Adrenal gland (tissue), 9 donors: ENCODE measurements at regions not wholly inside any gene's neighbourhood (a gene's known extent, or its start where the extent isn't known, plus 50 kb on each side); places are given as distances from the start of the nearest gene placed in this dataset.

Experiments
- DNase-seq, 7 donors: peaks; one replicate each; pipeline ENCODE4 v3.0.0-alpha.2; 2019 to 2020
- H3K27ac ChIP-seq, 5 donors: fragments of 200-600 bp; sonication (generic) in 4 of 5; 1 replicate in 3 of 5; 2 replicates in 2 of 5; pipeline versions ENCODE4 v1.5.1 to v1.8.0; 2016 to 2020; ENCODE audit warnings: mild to moderate bottlenecking in 1 of 5
- H3K27me3 ChIP-seq: fragments of 200-600 bp; 2 replicates; pipeline ENCODE4 v1.8.0; 2021
- H3K36me3 ChIP-seq, 2 donors: fragments of 200-600 bp; replicated peaks in 1 of 2; 1 replicate in 1 of 2; 2 replicates in 1 of 2; pipeline versions ENCODE4 v1.5.1 to v1.8.0; 2018 to 2022
- H3K4me1 ChIP-seq, 2 donors: fragments of 200-600 bp; replicated peaks in 1 of 2; 1 replicate in 1 of 2; 2 replicates in 1 of 2; pipeline versions ENCODE4 v1.5.1 to v1.8.0; 2018 to 2021
- H3K4me3 ChIP-seq, 4 donors: fragments of 200-600 bp; sonication (generic) in 3 of 4; one replicate each; pipeline ENCODE4 v1.5.1; 2016 to 2018
- H3K9me3 ChIP-seq, 3 donors: fragments of 200-600 bp; sonication (generic) in 1 of 3; replicated peaks in 1 of 3; 1 replicate in 2 of 3; 2 replicates in 1 of 3; pipeline versions ENCODE4 v1.5.1 to v1.8.0; 2016 to 2021
- CTCF ChIP-seq, 6 experiments: fragments of 450-650 bp in 4 of 6; fragments of 200-600 bp in 2 of 6; sonication (generic) in 1 of 6; IDR thresholded peaks; 1 replicate in 5 of 6; 2 replicates in 1 of 6; pipeline versions ENCODE4 v1.5.1 to v1.8.0; 2016 to 2021; ENCODE audit warnings: antibody characterized with exemption in 6 of 6, mild to moderate bottlenecking in 2 of 6, moderate library complexity in 1 of 6
- POLR2A ChIP-seq, 2 donors: fragments of 450-650 bp; IDR thresholded peaks; one replicate each; pipeline ENCODE4 v1.6.1; 2017; ENCODE audit warnings: antibody characterized with exemption in 2 of 2, mild to moderate bottlenecking in 2 of 2, moderate library complexity in 1 of 2
- WGBS, 4 donors: extraction: QIAGEN DNeasy Blood & Tissue Kit in 2 of 4; methylation state at CpG; one replicate each; pipeline versions ENCODE4 v1.1.5 to v1.1.7; 2013 to 2017; 5-methylcytosine and 5-hydroxymethylcytosine counted together
- intact Hi-C, 2 donors: fragments of 100-400 bp; cut with DNase I; formaldehyde crosslinking; loops; one replicate each; pipeline versions ENCODE4 v1.14.1 to v1.15.0; 2022 to 2023
- donor health status: healthy with polysubstance abuse.
- donor health status: Bipolar disorder and iron deficiency.
- donor health status: DM: yes; HTN: yes; CAD: no.
- donor health status: DM: no; HTN: no; CAD: no.
- donor health status: DM: no; HTN: no; CAD: no.

GRCh38 chr11:109940816-109941215 is 152.4 kb upstream of the ZC3H12C start:
- TF ChIP-seq CTCF (IDR thresholded peaks at IDR 0.05) (no peak), POLR2A (IDR thresholded peaks at IDR 0.05) (no peak)
- H3K4me3 ChIP-seq = no peak overlapping the region
- no peaks in the 10 kb centered on the region for H3K27me3 ChIP-seq
- WGBS, 4 donors = 73 to 83% (median 76%) methylated on average over 8 of the region's 8 CpGs
- no peak for DNase-seq
- no peaks in the 10 kb centered on the region for H3K4me1 ChIP-seq
- no peak overlapping the region for H3K27ac ChIP-seq
- no peaks in the 10 kb centered on the region for H3K36me3 ChIP-seq
- intact Hi-C loops = no loop called here
- no peaks in the 10 kb centered on the region for H3K9me3 ChIP-seq

GRCh38 chr11:109945626-109946321 is 147.4 kb upstream of the ZC3H12C start:
- 45 to 52% (median 47%) methylated on average over 6 of the region's 6 CpGs for WGBS, 4 donors
- Histone ChIP-seq H3K27ac (peak overlapping the region in 1 of 5 donors; percentile 82), H3K4me1 (peaks cover 0 to 6% of the 10 kb centered on the region in 2 donors), H3K4me3 (peak overlapping the region in 1 of 4 donors; percentile 38), H3K27me3 (no peaks in the 10 kb centered on the region), H3K9me3 (no peaks in the 10 kb centered on the region), H3K36me3 (no peaks in the 10 kb centered on the region)
- intact Hi-C loops = no loop called here
- no peak for TF ChIP-seq POLR2A (IDR thresholded peaks at IDR 0.05)
- no peak for DNase-seq

GRCh38 chr11:109946322-109946846 is 146.8 kb upstream of the ZC3H12C start:
- Histone ChIP-seq H3K9me3 (no peaks in the 10 kb centered on the region), H3K36me3 (no peaks in the 10 kb centered on the region), H3K4me3 (peak overlapping the region in 1 of 4 donors; percentile 38), H3K4me1 (peaks cover 0 to 6% of the 10 kb centered on the region in 2 donors), H3K27me3 (no peaks in the 10 kb centered on the region), H3K27ac (peak overlapping the region in 3 of 5 donors; percentile 62 to 82 (median 72))
- DNase-seq = peak; percentile 83 to 97 (median 93)
- 12 to 13% (median 12%) methylated on average over 8 of the region's 8 CpGs for WGBS, 4 donors
- intact Hi-C loops = no loop called here
- TF ChIP-seq CTCF (IDR thresholded peaks at IDR 0.05) (peak; percentile 93 to 98 (median 96)), POLR2A (IDR thresholded peaks at IDR 0.05) (peak in 1 of 2 donors; percentile 55)

GRCh38 chr11:109954534-109954933 is 138.7 kb upstream of the ZC3H12C start:
- intact Hi-C loops = loop anchor here (5.0 to 10.0 kb wide), 2 partner anchors 130 to 138 kb away; partner anchors contain the start of gene ZC3H12C (in 1 of the 2)
- WGBS, 4 donors = 92 to 100% (median 95%) methylated on average over 2 of the region's 2 CpGs
- TF ChIP-seq POLR2A (IDR thresholded peaks at IDR 0.05) (no peak), CTCF (IDR thresholded peaks at IDR 0.05) (no peak)
- DNase-seq = no peak
- Histone ChIP-seq H3K9me3 (no peaks in the 10 kb centered on the region), H3K4me3 (no peak overlapping the region), H3K27me3 (no peaks in the 10 kb centered on the region), H3K36me3 (no peaks in the 10 kb centered on the region), H3K27ac (no peak overlapping the region), H3K4me1 (no peaks in the 10 kb centered on the region)
